SH-SY5Y (cell line): ENCODE measurements at regions not wholly inside any gene's neighbourhood (a gene's known extent, or its start where the extent isn't known, plus 50 kb on each side); places are given as distances from the start of the nearest gene placed in this dataset.

Source experiments
- GATA2 ChIP-seq: IDR thresholded peaks from 2 replicates; pipeline ENCODE4 v1.6.1; 2011; ENCODE audit warnings: mild to moderate bottlenecking, low read depth, low read length
- GATA3 ChIP-seq: IDR thresholded peaks from 2 replicates; pipeline ENCODE4 v1.6.1; 2011; ENCODE audit warnings: low read depth, mild to moderate bottlenecking, low read length, moderate library complexity

GRCh38 chr13:99796175-99796819 lies 175.3 kb downstream of the ZIC5 start:
- TF ChIP-seq GATA2 (no peak), GATA3 (no peak)
